ENCODE measurements at regions not wholly inside any gene's neighbourhood (a gene's known extent, or its start where the extent isn't known, plus 50 kb on each side); places are given as distances from the start of the nearest gene placed in this dataset.

DNA sequence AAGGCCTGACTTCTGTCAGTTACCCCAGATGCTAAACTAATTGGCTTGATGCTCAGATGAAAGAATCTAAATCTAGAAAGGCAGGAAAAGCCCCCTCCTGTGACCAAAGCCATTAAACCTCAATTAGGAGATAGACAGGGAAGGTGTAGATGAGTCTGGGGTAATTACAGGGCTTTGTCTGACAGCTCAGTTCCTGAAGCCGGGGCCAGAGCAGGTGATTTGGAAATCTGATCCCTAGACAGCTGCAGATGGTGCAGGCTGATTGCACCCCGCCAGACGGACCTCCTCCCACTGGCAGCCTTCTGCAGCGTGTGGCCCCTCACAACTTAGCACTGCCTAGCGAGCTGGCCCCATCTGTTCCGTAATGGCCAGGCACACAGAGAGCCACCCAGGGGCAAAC, 395.1 kb downstream of the HLX start:
- Histone ChIP-seq H3K27me3 (ENCODE audit: control insufficient read depth, insufficient read depth, low read length) (no peaks in the 10 kb centered on the region), H3K4me3 (ENCODE audit: low read length in 3 of 3) (no peak overlapping the region), H3K9ac (ENCODE audit: low read length in 3 of 3) (no peak overlapping the region), H3K27ac (ENCODE audit: low read depth in 2 of 2, low read length in 2 of 2) (no peak overlapping the region), H3K4me1 (ENCODE audit: control insufficient read depth in 2 of 3, insufficient read depth in 2 of 3, low read depth in 1 of 3, low read length in 3 of 3) (no peaks in the 10 kb centered on the region), H3K9me3 (ENCODE audit: control insufficient read depth in 2 of 3, insufficient read depth in 1 of 3, low read length in 3 of 3) (no peaks in the 10 kb centered on the region), H3K36me3 (ENCODE audit: control insufficient read depth in 2 of 3, insufficient read depth in 3 of 3, low read length in 3 of 3) (no peaks in the 10 kb centered on the region)
- FAIRE-seq (no peak), DNase-seq (peak in 4 of 5 donors; percentile 64 to 72 (median 66))
- TF ChIP-seq, protein P1, sequence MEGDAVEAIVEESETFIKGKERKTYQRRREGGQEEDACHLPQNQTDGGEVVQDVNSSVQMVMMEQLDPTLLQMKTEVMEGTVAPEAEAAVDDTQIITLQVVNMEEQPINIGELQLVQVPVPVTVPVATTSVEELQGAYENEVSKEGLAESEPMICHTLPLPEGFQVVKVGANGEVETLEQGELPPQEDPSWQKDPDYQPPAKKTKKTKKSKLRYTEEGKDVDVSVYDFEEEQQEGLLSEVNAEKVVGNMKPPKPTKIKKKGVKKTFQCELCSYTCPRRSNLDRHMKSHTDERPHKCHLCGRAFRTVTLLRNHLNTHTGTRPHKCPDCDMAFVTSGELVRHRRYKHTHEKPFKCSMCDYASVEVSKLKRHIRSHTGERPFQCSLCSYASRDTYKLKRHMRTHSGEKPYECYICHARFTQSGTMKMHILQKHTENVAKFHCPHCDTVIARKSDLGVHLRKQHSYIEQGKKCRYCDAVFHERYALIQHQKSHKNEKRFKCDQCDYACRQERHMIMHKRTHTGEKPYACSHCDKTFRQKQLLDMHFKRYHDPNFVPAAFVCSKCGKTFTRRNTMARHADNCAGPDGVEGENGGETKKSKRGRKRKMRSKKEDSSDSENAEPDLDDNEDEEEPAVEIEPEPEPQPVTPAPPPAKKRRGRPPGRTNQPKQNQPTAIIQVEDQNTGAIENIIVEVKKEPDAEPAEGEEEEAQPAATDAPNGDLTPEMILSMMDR (IDR thresholded peaks at IDR 0.05; ENCODE audit: borderline replicate concordance, extremely low read depth, insufficient read depth): no peak
- intact Hi-C loops (cut with DNase I): no loop called here

DNA sequence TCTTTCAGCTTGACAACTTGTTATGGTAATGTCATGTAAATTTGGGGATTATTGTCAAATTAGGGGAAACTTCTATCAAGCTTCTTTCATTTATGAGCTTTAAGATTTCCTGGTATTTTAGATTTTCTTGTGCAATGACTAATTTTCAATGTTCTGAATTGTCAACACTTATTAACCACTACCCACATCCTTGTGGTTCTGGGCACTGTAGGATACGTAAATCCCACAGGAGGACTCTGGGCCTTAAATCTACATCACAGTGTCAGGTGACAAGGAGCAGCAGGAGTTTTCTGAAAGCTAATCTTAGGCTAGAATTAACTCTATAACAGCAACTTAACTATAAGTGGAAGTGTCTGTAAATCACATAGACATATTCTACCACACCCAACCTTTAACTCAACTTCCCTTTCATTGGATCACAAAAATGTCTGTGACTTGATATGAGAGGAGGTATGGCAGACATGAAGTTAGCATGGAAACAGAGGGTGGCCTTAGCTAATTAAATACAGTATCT, 397.7 kb downstream of the HLX start:
- no peaks in the 10 kb centered on the region for H3K4me1 ChIP-seq (ENCODE audit: control insufficient read depth in 2 of 3, insufficient read depth in 2 of 3, low read depth in 1 of 3, low read length in 3 of 3)
- no peaks in the 10 kb centered on the region for H3K36me3 ChIP-seq (ENCODE audit: control insufficient read depth in 2 of 3, insufficient read depth in 3 of 3, low read length in 3 of 3)
- no peak for FAIRE-seq
- H3K27me3 ChIP-seq (ENCODE audit: control insufficient read depth, insufficient read depth, low read length): no peaks in the 10 kb centered on the region
- TF ChIP-seq, protein P1 (IDR thresholded peaks at IDR 0.05; ENCODE audit: borderline replicate concordance, extremely low read depth, insufficient read depth): no peak
- no peak overlapping the region for H3K4me3 ChIP-seq (ENCODE audit: low read length in 3 of 3)
- intact Hi-C loops (cut with DNase I): no loop called here
- no peak overlapping the region for H3K9ac ChIP-seq (ENCODE audit: low read length in 3 of 3)
- DNase-seq: no peak
- H3K9me3 ChIP-seq (ENCODE audit: control insufficient read depth in 2 of 3, insufficient read depth in 1 of 3, low read length in 3 of 3): no peaks in the 10 kb centered on the region
- H3K27ac ChIP-seq (ENCODE audit: low read depth in 2 of 2, low read length in 2 of 2): no peak overlapping the region

DNA sequence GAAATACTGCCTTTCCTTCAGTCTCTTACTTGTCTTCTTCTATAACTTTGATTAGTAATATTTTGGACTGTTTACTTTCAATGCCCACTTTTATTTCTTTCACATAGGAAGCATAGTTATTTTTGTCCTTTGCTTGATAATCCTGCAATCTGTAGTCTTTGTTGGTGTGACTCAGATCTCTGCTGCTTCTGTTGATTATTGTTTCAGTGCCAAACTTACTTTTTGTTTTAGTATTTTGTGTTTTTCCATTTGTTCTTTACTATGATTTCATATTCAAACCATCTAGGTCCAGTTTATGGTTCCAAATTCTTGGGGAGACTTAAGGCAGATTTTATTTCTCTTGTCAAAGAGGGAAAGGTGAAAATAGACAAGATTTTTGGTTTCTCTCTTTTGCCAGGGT, 399.9 kb downstream of the HLX start:
- Histone ChIP-seq H3K4me3 (ENCODE audit: low read length in 3 of 3) (no peak overlapping the region), H3K9ac (ENCODE audit: low read length in 3 of 3) (no peak overlapping the region), H3K36me3 (ENCODE audit: control insufficient read depth in 2 of 3, insufficient read depth in 3 of 3, low read length in 3 of 3) (no peaks in the 10 kb centered on the region), H3K27me3 (ENCODE audit: control insufficient read depth, insufficient read depth, low read length) (no peaks in the 10 kb centered on the region), H3K27ac (ENCODE audit: low read depth in 2 of 2, low read length in 2 of 2) (no peak overlapping the region), H3K9me3 (ENCODE audit: control insufficient read depth in 2 of 3, insufficient read depth in 1 of 3, low read length in 3 of 3) (no peaks in the 10 kb centered on the region), H3K4me1 (ENCODE audit: control insufficient read depth in 2 of 3, insufficient read depth in 2 of 3, low read depth in 1 of 3, low read length in 3 of 3) (no peaks in the 10 kb centered on the region)
- TF ChIP-seq, protein P1 (IDR thresholded peaks at IDR 0.05; ENCODE audit: borderline replicate concordance, extremely low read depth, insufficient read depth): no peak
- intact Hi-C loops (cut with DNase I): no loop called here
- FAIRE-seq (no peak), DNase-seq (no peak)

DNA sequence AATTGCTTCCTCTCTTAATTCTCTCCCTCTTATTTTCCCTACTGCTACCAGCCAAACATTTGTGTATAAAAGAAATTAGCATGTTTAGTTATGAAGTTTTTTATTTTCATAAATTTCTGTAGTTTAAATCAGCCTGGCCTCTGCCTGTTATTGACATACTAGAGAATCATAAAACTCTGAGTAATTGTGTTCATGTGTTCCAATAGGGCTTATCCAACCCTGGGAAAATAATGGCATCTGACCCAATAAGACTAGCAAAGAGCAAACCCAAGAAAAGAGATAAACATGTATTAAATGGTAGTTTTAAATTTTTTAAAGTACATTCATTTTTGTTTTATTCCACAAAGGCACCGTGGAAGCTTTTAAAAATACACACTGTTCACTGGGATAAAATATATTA, 404.3 kb downstream of the HLX start:
- FAIRE-seq: no peak
- H3K36me3 ChIP-seq (ENCODE audit: control insufficient read depth in 2 of 3, insufficient read depth in 3 of 3, low read length in 3 of 3): no peaks in the 10 kb centered on the region
- TF ChIP-seq, protein P1 (IDR thresholded peaks at IDR 0.05; ENCODE audit: borderline replicate concordance, extremely low read depth, insufficient read depth): no peak
- no peak overlapping the region for H3K9ac ChIP-seq (ENCODE audit: low read length in 3 of 3)
- DNase-seq: no peak
- intact Hi-C loops (cut with DNase I): no loop called here
- H3K4me3 ChIP-seq (ENCODE audit: low read length in 3 of 3): no peak overlapping the region
- no peaks in the 10 kb centered on the region for H3K27me3 ChIP-seq (ENCODE audit: control insufficient read depth, insufficient read depth, low read length)
- H3K4me1 ChIP-seq (ENCODE audit: control insufficient read depth in 2 of 3, insufficient read depth in 2 of 3, low read depth in 1 of 3, low read length in 3 of 3): no peaks in the 10 kb centered on the region
- no peaks in the 10 kb centered on the region for H3K9me3 ChIP-seq (ENCODE audit: control insufficient read depth in 2 of 3, insufficient read depth in 1 of 3, low read length in 3 of 3)
- H3K27ac ChIP-seq (ENCODE audit: low read depth in 2 of 2, low read length in 2 of 2): no peak overlapping the region
